ENCODE measurements at regions not wholly inside any gene's neighbourhood (a gene's known extent, or its start where the extent isn't known, plus 50 kb on each side); places are given as distances from the start of the nearest gene placed in this dataset.
"Not testable (repeated sequence)": the region's sequence is repeated elsewhere in the genome, so short reads cannot be mapped to it uniquely, and the experiment has no call there.

GRCh38 chr13:59439776-59440428 is 723.8 kb downstream of the DIAPH3 start (continued):
- TF ChIP-seq CUX1 (IDR thresholded peaks at IDR 0.05; ENCODE audit: insufficient replicate concordance, low read depth, low read length), result no peak

GRCh38 chr13:59441068-59441467 is 722.7 kb downstream of the DIAPH3 start:
- H3K4me2 ChIP-seq (ENCODE audit: control insufficient read depth, insufficient read depth); ATAC-seq; H3K27me3 ChIP-seq (replicated peaks in 1 of 2; ENCODE audit: control insufficient read depth in 2 of 2, insufficient read depth in 2 of 2, low read length in 1 of 2); H2AFZ ChIP-seq (ENCODE audit: control insufficient read depth, low read depth, low read length); H3K9ac ChIP-seq (ENCODE audit: control insufficient read depth, insufficient read depth, low read length); POLR2A ChIA-PET; RAD21 ChIA-PET (ENCODE audit: unreplicated experiment); H3K36me3 ChIP-seq (ENCODE audit: control insufficient read depth in 2 of 2, insufficient read depth in 2 of 2, low read length in 1 of 2); intact Hi-C loops (cut with micrococcal nuclease; ENCODE audit: unreplicated experiment); H3K4me1 ChIP-seq (ENCODE audit: control insufficient read depth, insufficient read depth, low read length); in situ Hi-C loops (cut with MboI); H3K79me2 ChIP-seq (ENCODE audit: control insufficient read depth, insufficient read depth, low read length); BruUV-seq (replicated peaks); DNase-seq (ENCODE audit: low read depth, low spot score); FAIRE-seq; H3K9me3 ChIP-seq (replicated peaks; ENCODE audit: control insufficient read depth, insufficient read depth, low read length); H3K27ac ChIP-seq (ENCODE audit: control insufficient read depth, insufficient read depth); H3K4me3 ChIP-seq; H4K20me1 ChIP-seq (ENCODE audit: control insufficient read depth, insufficient read depth): not testable (repeated sequence)
- 19% methylated on average over 11 of the region's 13 CpGs for WGBS (ENCODE audit: insufficient coverage, insufficient replicate concordance, low lambda C conversion rate, missing lambda C conversion rate)
- CTCF ChIA-PET, result interaction anchor here (0.6 kb wide), 1 partner anchor 11 kb away, joined by 4 read pairs; no protein-coding TSS in a partner anchor
- SMC1A ChIA-PET (ENCODE audit: uncharacterized antibody, unreplicated experiment), result interaction anchor here (0.7 to 1.3 kb wide), 2 partner anchors 17 to 62 kb away, joined by 3 read pairs; no protein-coding TSS in a partner anchor
